Adrenal gland (tissue), 5 donors: ENCODE measurements at regions not wholly inside any gene's neighbourhood (a gene's known extent, or its start where the extent isn't known, plus 50 kb on each side); places are given as distances from the start of the nearest gene placed in this dataset.

ENCODE experiments used
- POLR2A ChIP-seq, 2 donors: fragments of 450-650 bp; IDR thresholded peaks; one replicate each; pipeline ENCODE4 v1.6.1; 2017; ENCODE audit warnings: antibody characterized with exemption in 2 of 2, mild to moderate bottlenecking in 2 of 2, moderate library complexity in 1 of 2
- TF ChIP-seq, protein P1 (sequence below), 6 experiments: fragments of 450-650 bp in 4 of 6; fragments of 200-600 bp in 2 of 6; sonication (generic) in 1 of 6; IDR thresholded peaks; 1 replicate in 5 of 6; 2 replicates in 1 of 6; pipeline versions ENCODE4 v1.5.1 to v1.8.0; 2016 to 2021; ENCODE audit warnings: antibody characterized with exemption in 6 of 6, mild to moderate bottlenecking in 2 of 6, moderate library complexity in 1 of 6
- donor health status: DM: no; HTN: no; CAD: no.

DNA sequence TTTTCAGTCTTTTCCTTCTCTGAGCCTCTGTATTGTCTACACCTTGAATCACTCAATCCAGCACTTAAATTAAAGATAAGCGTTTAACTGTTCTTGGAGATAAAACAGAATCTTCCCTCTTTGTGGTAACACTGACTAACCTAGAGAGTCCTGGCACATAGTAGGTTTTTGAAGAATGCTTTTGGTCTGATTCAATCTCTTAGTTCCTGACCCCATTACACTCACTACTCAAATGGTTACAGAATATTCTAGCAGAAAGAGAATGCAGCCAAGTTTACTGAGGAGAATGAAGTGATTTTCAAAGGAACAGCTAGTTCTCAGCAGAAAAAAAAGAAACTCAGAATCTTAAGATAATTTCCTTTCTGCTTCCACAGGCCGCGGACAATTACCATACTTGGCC is 309.2 kb upstream of the PRMT6 start:
- no peak for TF ChIP-seq POLR2A (IDR thresholded peaks at IDR 0.05)
- TF ChIP-seq, protein P1, sequence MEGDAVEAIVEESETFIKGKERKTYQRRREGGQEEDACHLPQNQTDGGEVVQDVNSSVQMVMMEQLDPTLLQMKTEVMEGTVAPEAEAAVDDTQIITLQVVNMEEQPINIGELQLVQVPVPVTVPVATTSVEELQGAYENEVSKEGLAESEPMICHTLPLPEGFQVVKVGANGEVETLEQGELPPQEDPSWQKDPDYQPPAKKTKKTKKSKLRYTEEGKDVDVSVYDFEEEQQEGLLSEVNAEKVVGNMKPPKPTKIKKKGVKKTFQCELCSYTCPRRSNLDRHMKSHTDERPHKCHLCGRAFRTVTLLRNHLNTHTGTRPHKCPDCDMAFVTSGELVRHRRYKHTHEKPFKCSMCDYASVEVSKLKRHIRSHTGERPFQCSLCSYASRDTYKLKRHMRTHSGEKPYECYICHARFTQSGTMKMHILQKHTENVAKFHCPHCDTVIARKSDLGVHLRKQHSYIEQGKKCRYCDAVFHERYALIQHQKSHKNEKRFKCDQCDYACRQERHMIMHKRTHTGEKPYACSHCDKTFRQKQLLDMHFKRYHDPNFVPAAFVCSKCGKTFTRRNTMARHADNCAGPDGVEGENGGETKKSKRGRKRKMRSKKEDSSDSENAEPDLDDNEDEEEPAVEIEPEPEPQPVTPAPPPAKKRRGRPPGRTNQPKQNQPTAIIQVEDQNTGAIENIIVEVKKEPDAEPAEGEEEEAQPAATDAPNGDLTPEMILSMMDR (IDR thresholded peaks at IDR 0.05), result no peak
